NB4 (cell line): ENCODE measurements at regions not wholly inside any gene's neighbourhood (a gene's known extent, or its start where the extent isn't known, plus 50 kb on each side); places are given as distances from the start of the nearest gene placed in this dataset.

ENCODE experiments used
- CTCF ChIP-seq: IDR thresholded peaks from one replicate; pipeline ENCODE4 v1.5.1; 2012; ENCODE audit warnings: low read depth, low read length
- MYC ChIP-seq: IDR thresholded peaks from 2 replicates; pipeline ENCODE4 v1.6.1; 2011; ENCODE audit warnings: low read depth, low read length
- POLR2A ChIP-seq: IDR thresholded peaks from 2 replicates; pipeline ENCODE4 v1.6.1; 2011; ENCODE audit warnings: mild to moderate bottlenecking; ENCODE audit not compliant: insufficient read length; ENCODE audit errors: extremely low read depth

- TF ChIP-seq CTCF (no peak), MYC (no peak), POLR2A (no peak)
Observed at GRCh38 chr4:96039217-96039616, 199.3 kb downstream of the PDHA2 start.
